T-helper 1 cell treated with Interleukin-12 subunit alpha and Interleukin-12 subunit beta and Interleukin-4 antibody, amounts not matched to agents 30 ng/mL and 1 ng/mL, for 36 hours (primary cell): ENCODE measurements at regions not wholly inside any gene's neighbourhood (a gene's known extent, or its start where the extent isn't known, plus 50 kb on each side); places are given as distances from the start of the nearest gene placed in this dataset.

Experiments used
- intact Hi-C: fragments of 100-400 bp; cut with micrococcal nuclease; formaldehyde crosslinking; loops from one replicate; pipeline ENCODE4 v1.15.1; 2024

DNA sequence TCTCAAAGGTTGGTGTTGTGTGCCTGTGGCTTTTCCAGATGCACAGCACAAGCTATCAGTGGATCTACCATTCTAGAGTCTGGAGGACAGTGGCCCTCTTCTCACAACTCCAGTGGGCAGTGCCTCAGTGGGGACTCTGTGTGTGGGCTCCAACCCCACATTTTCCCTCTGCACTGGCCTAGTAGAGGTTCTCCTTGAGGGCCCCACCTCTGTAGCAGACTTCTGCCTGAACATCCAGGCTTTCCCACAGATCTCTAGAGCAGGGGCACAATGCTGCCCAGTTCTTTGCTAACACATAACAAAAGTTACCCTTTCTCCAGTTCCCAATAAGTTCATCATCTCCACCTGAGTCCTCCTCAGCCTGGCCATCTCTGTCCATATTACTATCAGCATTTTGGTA, 102.1 kb upstream of the ANKRD55 start:
- intact Hi-C loops: no loop called here

DNA sequence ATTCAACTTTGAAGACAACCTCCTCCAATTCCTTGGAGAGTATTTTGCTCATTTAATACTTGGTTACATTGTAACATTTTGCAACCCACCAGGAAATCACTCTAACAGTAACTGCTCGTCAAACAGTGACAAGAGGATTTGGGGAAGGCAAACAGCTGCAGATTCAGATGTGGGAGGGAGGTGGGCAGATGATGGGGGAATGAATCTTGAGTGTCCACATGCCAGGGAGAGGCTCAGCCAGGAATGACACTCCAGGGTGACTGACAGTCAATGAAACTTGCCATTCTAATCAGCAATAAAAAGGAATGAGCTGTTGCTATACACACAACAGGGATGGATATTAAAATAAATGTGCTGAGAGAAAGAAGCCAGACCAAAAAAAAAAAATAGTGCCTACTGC, 97.7 kb upstream of the ANKRD55 start:
- intact Hi-C loops: no loop called here

DNA sequence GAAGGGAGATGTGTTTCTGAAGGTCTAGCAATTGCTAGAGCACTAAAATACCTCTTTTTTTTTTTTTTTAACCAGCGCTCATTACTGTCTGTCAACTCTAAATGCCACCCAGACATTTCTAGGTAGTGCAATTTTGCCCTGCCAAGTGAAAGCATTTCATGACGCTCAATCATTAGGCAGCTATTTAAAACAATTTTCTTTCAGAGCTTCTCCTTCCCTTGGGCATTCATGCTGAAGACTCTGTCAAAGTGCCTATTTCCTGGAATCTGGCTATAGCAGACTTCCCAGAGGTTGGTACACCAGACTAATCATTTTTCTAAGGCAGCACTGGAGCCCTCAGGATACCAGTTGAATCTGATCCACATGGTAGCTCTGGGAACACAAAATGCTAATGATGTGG, 97.0 kb upstream of the ANKRD55 start:
- intact Hi-C loops: no loop called here

GRCh38 chr5:56329652-56330051, 96.5 kb upstream of the ANKRD55 start:
- intact Hi-C loops: loop anchor here (1.0 to 5.0 kb wide), 17 partner anchors 59 to 1227 kb away; partner anchors contain the start of genes CDC20B, GZMA and PLPP1

- intact Hi-C loops: loop anchor here (1.0 to 5.0 kb wide), 19 partner anchors 58 to 1227 kb away; partner anchors contain the start of genes CDC20B, GZMA, MIER3 and PLPP1
These were observed 95.8 kb upstream of the ANKRD55 start for GRCh38 chr5:56328753-56329560.

GRCh38 chr5:56327809-56328208, 94.7 kb upstream of the ANKRD55 start:
- intact Hi-C loops: loop anchor here (1.0 to 5.0 kb wide), 16 partner anchors 57 to 1226 kb away; partner anchors contain the start of genes CDC20B, GZMA, MIER3 and PLPP1

- intact Hi-C loops: loop anchor here (2.0 to 5.0 kb wide), 7 partner anchors 169 to 1224 kb away; partner anchors contain the start of genes CDC20B, GZMA and SLC38A9
These were observed 93.6 kb upstream of the ANKRD55 start for GRCh38 chr5:56326770-56327169.

DNA sequence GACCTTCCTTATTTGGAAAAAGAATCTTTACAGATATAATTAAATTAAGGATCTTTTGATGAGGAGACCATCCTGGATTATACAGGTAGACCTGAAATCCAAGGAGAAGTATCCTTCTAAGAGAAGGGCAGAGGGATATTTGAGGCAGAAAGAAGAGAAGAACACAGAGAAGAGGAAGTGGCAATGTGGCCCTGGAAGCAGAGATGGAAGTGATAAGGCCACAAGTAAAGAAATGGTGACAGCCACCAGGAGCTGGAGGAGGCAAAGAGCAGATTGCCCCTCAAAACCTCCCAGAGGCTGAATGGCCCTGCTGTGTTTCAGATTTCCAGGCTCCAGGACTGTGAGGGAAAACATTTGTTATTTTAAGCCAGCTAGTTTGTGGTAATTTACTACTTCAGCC, 93.0 kb upstream of the ANKRD55 start:
- intact Hi-C loops: loop anchor here (2.0 to 5.0 kb wide), 7 partner anchors 169 to 1224 kb away; partner anchors contain the start of genes CDC20B, GZMA and SLC38A9

- intact Hi-C loops: loop anchor here (5.0 kb wide), 6 partner anchors 168 to 1223 kb away; partner anchors contain the start of genes CDC20B and GZMA
These were observed 91.9 kb upstream of the ANKRD55 start for GRCh38 chr5:56325039-56325438.

DNA sequence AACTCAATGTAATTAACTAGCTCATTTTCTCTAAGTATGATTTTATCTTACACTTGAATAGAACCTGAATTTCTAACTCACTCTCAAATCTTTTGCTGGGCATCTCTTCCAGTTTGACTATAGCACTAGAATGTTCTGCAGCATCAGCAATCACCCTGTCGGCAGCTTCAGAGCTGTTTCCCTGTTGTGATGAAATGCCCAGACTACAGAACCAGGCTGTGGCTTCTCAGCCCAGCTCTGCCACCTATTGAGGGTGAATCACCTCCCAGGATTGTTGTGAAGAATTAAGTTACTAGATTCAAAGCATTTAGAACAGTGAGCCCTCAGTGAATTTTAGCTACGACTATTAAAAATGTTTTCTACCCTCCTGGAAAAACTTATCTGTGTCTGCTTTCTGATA, 90.4 kb upstream of the ANKRD55 start:
- intact Hi-C loops: no loop called here

GRCh38 chr5:56322592-56322991, 89.5 kb upstream of the ANKRD55 start:
- intact Hi-C loops: no loop called here

DNA sequence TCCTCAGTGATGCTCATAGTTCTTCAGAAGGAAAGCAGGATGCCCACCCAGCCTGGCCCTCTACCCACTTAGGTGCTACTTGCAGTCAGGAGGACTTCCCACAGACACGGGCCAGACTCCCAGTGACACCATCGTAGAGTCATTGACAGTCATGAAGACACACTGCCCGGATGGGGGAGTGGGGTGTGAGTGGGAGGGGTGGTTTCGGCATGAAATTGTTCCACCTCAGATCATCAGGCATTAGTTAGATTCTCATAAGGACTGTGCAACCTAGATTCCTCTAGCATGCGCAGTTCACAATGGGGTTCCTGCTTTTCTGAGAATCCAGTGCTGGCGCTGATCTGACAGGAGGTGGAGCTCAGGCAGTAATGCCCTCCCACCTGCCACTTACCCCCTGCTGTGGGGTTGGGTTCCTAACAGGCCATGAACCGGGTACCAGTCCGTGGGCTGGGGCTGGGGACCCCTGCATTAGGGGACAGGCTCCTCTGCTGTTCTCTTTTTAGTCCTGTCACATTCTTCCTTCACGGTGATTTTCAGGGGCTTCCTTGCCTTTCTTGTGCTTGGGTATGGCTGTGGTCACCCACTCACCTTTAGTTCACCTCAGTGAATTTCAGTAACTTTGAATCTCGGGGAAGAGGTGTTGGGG, 88.2 kb upstream of the ANKRD55 start:
- intact Hi-C loops: no loop called here

- intact Hi-C loops: no loop called here
These were observed 87.6 kb upstream of the ANKRD55 start for GRCh38 chr5:56320686-56321085.

DNA sequence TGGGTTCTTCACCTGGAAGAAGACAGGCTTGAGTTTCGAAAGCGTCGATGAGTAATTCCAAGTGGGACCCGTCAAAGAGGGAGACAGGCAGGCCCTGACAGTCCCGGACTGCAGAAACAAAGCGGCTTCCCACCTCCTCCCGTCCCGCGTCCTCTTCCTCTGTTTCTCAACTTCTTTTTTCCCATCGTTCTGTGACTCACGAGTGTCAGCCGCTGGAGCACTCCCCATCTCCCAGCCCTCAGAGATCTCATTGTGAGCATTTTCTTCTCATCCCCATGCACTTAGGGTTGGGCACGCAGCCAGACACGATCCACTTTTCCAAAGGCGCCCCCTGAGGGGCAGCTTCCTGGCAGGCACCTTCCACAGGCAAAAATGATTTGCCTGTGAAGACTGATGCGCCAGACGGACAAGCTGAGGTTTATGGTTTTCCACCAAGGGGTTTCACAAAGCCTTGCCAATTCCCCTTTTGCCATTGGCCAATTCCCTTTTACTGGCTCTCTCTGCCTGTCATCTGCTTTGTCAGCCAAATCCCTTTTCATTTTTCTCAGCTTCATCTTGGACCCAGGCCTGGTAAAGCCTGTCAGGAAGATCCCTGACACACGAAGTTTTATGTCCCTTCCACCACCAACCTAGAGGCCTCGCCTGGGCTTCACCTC, 86.5 kb upstream of the ANKRD55 start:
- intact Hi-C loops: no loop called here

- intact Hi-C loops: no loop called here
These were observed 84.9 kb upstream of the ANKRD55 start for GRCh38 chr5:56317923-56318561.

DNA sequence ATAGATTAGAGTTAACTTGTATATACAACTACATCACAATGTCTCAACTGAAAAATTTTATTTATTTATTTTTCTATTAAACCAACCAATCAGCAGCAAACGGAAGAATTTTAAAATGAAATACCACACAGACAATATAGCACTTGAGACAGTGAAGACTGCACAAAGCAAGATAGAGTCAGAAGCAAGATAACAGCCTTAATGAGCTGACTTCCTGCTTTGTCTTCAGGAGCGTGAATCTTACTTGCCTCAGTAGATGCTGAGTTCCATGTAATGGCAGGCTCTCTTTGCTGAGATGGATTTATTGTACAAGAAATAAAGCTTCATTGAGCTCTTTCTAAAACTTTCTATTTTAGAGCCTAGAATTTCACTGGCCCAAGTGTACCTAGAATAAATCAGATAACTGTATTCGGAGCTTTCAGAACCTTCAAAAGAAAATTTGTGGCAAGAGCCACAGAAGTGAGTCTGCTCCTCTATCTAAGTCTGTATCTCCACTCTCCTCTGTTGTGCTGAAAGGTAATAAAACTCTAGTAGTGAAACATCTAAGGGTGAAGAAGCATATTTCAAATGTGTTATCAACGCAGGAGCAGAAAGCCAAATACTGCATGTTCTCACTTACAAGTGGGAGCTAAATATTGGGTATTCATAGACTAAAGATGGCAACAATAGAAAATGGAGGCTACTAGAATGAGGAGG, 83.3 kb upstream of the ANKRD55 start:
- intact Hi-C loops: no loop called here

GRCh38 chr5:56314529-56314928, 81.4 kb upstream of the ANKRD55 start:
- intact Hi-C loops: no loop called here

GRCh38 chr5:56313596-56313995, 80.5 kb upstream of the ANKRD55 start:
- intact Hi-C loops: no loop called here

GRCh38 chr5:56313004-56313531, 79.9 kb upstream of the ANKRD55 start:
- intact Hi-C loops: no loop called here

DNA sequence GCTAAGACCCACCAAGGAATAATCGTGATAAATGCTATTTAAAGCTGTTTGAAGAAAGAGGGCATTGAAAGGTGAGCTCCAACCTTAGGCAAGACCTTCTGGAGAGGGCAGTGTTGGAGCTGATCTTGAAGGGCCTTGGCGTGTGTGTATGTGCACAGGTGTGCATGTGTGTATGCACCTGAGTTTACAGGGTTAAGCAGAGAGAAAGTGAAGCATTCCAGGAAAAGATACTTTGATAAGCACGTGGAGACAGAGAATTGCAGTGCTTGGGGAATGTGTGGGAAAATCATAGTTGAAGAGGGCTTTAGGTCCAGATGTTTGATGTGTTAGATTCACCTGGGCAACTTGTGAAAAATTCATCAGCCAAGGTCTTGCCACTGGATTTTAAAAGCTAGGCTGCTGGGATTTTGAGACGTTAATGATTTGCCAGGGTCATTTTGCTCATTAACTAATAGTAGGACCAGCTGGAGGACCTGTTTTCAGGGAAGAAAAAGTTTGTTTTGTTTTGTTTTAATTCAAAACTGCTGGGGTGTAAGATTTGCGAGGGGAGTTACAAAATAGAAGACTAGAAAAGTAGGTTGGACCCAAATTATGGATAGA, 78.3 kb upstream of the ANKRD55 start:
- intact Hi-C loops: no loop called here
